GM12878 (cell line): ENCODE measurements at regions not wholly inside any gene's neighbourhood (a gene's known extent, or its start where the extent isn't known, plus 50 kb on each side); places are given as distances from the start of the nearest gene placed in this dataset.

Experiments
- ATAC-seq: fragments of 200-7000 bp; cut with Tn5 transposase; 3 replicates; pipeline ENCODE4 v1.9.1; 2020; ENCODE audit warnings: mild to moderate bottlenecking, moderate library complexity
- BruUV-seq: library from RNA; stranded (reverse); fragments of 400-500 nt; replicated peaks from 2 replicates; lab custom pipeline; 2021; lab: Mats Ljungman, UMichigan
- CTCF ChIA-PET: fragments of 300-600 bp; sonication (Branson Sonifier 250); formaldehyde crosslinking; extraction: SDS; loops from one replicate; lab custom pipeline; 2021; ENCODE audit warnings: inconsistent platforms; lab: Yijun Ruan, JAX
- POLR2A ChIA-PET: fragments of 350-600 bp; formaldehyde crosslinking; extraction: SDS; loops from one replicate; lab custom pipeline; 2021; ENCODE audit warnings: inconsistent platforms; lab: Charles Lee
- RAD21 ChIA-PET: fragments of 300-600 bp; sonication (Branson Sonifier 250); formaldehyde crosslinking; loops from one replicate; lab custom pipeline; 2023; ENCODE audit warnings: antibody characterized with exemption; ENCODE audit not compliant: unreplicated experiment; lab: Charles Lee
- SMC1A ChIA-PET: fragments of 300-600 bp; sonication (Branson Sonifier 250); formaldehyde crosslinking; loops from one replicate; lab custom pipeline; 2023; ENCODE audit not compliant: unreplicated experiment, uncharacterized antibody; lab: Charles Lee
- DNase-seq: peaks from one replicate; pipeline ENCODE4 v3.0.0-alpha.2; 2011; ENCODE audit warnings: low read depth, low spot score
- FAIRE-seq: peaks from 3 replicates; lab custom pipeline; 2011; peaks lifted over from hg19 to GRCh38; lab: Jason Lieb, UNC
- H2AFZ ChIP-seq: 2 replicates; pipeline ENCODE4 v1.6.0; 2011; ENCODE audit warnings: low read depth, low read length, control low read depth; ENCODE audit not compliant: control insufficient read depth
- H3K27ac ChIP-seq: 2 replicates; pipeline ENCODE4 v1.5.1; 2011; ENCODE audit warnings: control low read depth; ENCODE audit not compliant: control insufficient read depth, insufficient read depth
- H3K27me3 ChIP-seq, 2 experiments: replicated peaks in 1 of 2; 2 replicates each; pipeline versions ENCODE4 v1.6.0 to v1.6.1; 2011; ENCODE audit warnings: low read length in 1 of 2; ENCODE audit not compliant: control insufficient read depth in 2 of 2, insufficient read depth in 2 of 2
- H3K36me3 ChIP-seq, 2 experiments: 2 replicates each; pipeline ENCODE4 v1.5.1; 2011; ENCODE audit warnings: low read length in 1 of 2; ENCODE audit not compliant: control insufficient read depth in 2 of 2, insufficient read depth in 2 of 2
- H3K4me1 ChIP-seq: 2 replicates; pipeline ENCODE4 v1.6.1; 2011; ENCODE audit warnings: mild to moderate bottlenecking, low read length, moderate library complexity, mixed read lengths; ENCODE audit not compliant: control insufficient read depth, insufficient read depth
- H3K4me2 ChIP-seq: 2 replicates; pipeline ENCODE4 v1.6.0; 2011; ENCODE audit warnings: control low read depth; ENCODE audit not compliant: control insufficient read depth, insufficient read depth
- H3K4me3 ChIP-seq: fragments of 200-600 bp; sonication (generic); 2 replicates; pipeline ENCODE4 v1.5.1; 2016
- H3K79me2 ChIP-seq: 2 replicates; pipeline ENCODE4 v1.6.0; 2011; ENCODE audit warnings: low read length; ENCODE audit not compliant: control insufficient read depth, insufficient read depth
- H3K9ac ChIP-seq: 2 replicates; pipeline ENCODE4 v1.8.0; 2011; ENCODE audit warnings: low read length, control low read depth, mixed read lengths; ENCODE audit not compliant: control insufficient read depth, insufficient read depth
- H3K9me3 ChIP-seq: replicated peaks from 3 replicates; pipeline ENCODE4 v1.5.1; 2011; ENCODE audit warnings: mild to moderate bottlenecking, low read length; ENCODE audit not compliant: control insufficient read depth, insufficient read depth
- H4K20me1 ChIP-seq: 2 replicates; pipeline ENCODE4 v1.6.0; 2011; ENCODE audit not compliant: control insufficient read depth, insufficient read depth
- ELK1 ChIP-seq: IDR thresholded peaks from 2 replicates; pipeline ENCODE4 v1.6.1; 2012; ENCODE audit warnings: low read depth, low read length, improper control_type of control experiment
- FOXK2 ChIP-seq: fragments of 450-650 bp; IDR thresholded peaks from 2 replicates; pipeline ENCODE4 v1.6.1; 2017; ENCODE audit warnings: mild to moderate bottlenecking, moderate library complexity
- NR2F1 ChIP-seq: fragments of 450-650 bp; conservative IDR thresholded peaks from 2 replicates; pipeline ENCODE4 v1.6.1; 2017; ENCODE audit warnings: mild to moderate bottlenecking
- RELA ChIP-seq: fragments of 450-650 bp; IDR thresholded peaks from 2 replicates; pipeline ENCODE4 v1.8.0; 2014; ENCODE audit warnings: borderline replicate concordance; ENCODE audit not compliant: partially characterized antibody
- WRNIP1 ChIP-seq: IDR thresholded peaks from 2 replicates; pipeline ENCODE4 v1.6.1; 2011; ENCODE audit warnings: low read depth, low read length, improper control_type of control experiment, borderline replicate concordance
- YY1 ChIP-seq: IDR thresholded peaks from 2 replicates; pipeline ENCODE4 v1.6.1; 2011; ENCODE audit warnings: low read depth, mild to moderate bottlenecking, low read length
- ZBTB11 ChIP-seq: fragments of 450-650 bp; formaldehyde crosslinking; IDR thresholded peaks from 2 replicates; pipeline ENCODE4 v1.5.0; 2022; ENCODE audit warnings: mild to moderate bottlenecking, missing genetic modification characterization
- WGBS: methylation state at CpG from one replicate; pipeline ENCODE4 v1.1.6; 2016; ENCODE audit warnings: low lambda C conversion rate; ENCODE audit not compliant: insufficient replicate concordance, insufficient coverage; ENCODE audit errors: missing lambda C conversion rate; 5-methylcytosine and 5-hydroxymethylcytosine counted together
- in situ Hi-C: fragments of 300-500 bp; cut with MboI; formaldehyde crosslinking; loops from 9 replicates; pipeline ENCODE4 v1.14.3; 2018; ENCODE audit warnings: mixed read lengths
- intact Hi-C: fragments of 100-400 bp; cut with micrococcal nuclease; formaldehyde crosslinking; loops from one replicate; pipeline ENCODE4 v1.14.2; 2022; ENCODE audit not compliant: unreplicated experiment
- TF ChIP-seq, protein P1 (sequence below): fragments of 450-650 bp; formaldehyde crosslinking; IDR thresholded peaks from 2 replicates; pipeline ENCODE4 v1.4.0; 2022; ENCODE audit warnings: mild to moderate bottlenecking, moderate library complexity
- TF ChIP-seq, protein P2 (sequence below): fragments of 450-650 bp; IDR thresholded peaks from 2 replicates; pipeline ENCODE4 v1.6.1; 2017; ENCODE audit warnings: antibody characterized with exemption, mild to moderate bottlenecking, moderate library complexity
- TF ChIP-seq, protein P3 (sequence below): IDR thresholded peaks from 2 replicates; pipeline ENCODE4 v1.6.1; 2012; ENCODE audit warnings: low read length, inconsistent platforms
- TF ChIP-seq, protein P4 (sequence below): fragments of 450-650 bp; IDR thresholded peaks from 2 replicates; pipeline ENCODE4 v1.6.1; 2016; ENCODE audit warnings: mild to moderate bottlenecking

DNA sequence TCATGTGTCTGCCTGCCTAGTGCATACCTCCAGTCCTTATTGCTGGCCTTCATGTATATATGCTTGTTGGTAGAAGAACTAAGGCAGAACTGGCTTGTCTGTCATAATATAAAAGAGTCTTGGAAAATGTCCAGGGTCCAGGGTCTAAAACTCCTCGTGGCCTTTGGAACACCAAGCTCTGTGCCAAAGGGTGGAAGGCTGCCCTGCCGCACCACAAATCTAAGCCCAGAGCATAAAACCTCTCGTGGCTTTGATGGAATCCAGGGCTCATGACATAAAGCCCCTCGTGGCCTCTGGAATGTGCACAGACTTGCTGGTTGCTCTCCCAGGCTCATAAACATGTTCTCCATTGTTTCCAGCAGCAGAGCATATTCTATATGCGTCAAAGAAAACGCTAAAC lies 107.9 kb downstream of the BBS10 start:
- in situ Hi-C loops: no loop called here
- BruUV-seq: no TSS peak
- CTCF ChIA-PET: no interaction called here
- TF ChIP-seq YY1: no peak
- TF ChIP-seq NR2F1: no peak
- TF ChIP-seq, protein P1, sequence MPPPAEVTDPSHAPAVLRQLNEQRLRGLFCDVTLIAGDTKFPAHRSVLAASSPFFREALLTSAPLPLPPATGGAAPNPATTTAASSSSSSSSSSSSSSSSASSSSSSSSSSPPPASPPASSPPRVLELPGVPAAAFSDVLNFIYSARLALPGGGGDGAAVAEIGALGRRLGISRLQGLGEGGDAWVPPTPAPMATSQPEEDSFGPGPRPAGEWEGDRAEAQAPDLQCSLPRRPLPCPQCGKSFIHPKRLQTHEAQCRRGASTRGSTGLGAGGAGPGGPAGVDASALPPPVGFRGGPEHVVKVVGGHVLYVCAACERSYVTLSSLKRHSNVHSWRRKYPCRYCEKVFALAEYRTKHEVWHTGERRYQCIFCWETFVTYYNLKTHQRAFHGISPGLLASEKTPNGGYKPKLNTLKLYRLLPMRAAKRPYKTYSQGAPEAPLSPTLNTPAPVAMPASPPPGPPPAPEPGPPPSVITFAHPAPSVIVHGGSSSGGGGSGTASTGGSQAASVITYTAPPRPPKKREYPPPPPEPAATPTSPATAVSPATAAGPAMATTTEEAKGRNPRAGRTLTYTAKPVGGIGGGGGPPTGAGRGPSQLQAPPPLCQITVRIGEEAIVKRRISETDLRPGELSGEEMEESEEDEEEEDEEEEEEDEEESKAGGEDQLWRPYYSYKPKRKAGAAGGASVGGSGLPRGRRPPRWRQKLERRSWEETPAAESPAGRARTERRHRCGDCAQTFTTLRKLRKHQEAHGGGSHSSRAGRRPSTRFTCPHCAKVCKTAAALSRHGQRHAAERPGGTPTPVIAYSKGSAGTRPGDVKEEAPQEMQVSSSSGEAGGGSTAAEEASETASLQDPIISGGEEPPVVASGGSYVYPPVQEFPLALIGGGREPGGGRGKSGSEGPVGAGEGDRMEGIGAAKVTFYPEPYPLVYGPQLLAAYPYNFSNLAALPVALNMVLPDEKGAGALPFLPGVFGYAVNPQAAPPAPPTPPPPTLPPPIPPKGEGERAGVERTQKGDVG: no peak
- TF ChIP-seq FOXK2: no peak
- TF ChIP-seq ZBTB11 (CRISPR knock-in tag): no peak
- TF ChIP-seq, protein P2, sequence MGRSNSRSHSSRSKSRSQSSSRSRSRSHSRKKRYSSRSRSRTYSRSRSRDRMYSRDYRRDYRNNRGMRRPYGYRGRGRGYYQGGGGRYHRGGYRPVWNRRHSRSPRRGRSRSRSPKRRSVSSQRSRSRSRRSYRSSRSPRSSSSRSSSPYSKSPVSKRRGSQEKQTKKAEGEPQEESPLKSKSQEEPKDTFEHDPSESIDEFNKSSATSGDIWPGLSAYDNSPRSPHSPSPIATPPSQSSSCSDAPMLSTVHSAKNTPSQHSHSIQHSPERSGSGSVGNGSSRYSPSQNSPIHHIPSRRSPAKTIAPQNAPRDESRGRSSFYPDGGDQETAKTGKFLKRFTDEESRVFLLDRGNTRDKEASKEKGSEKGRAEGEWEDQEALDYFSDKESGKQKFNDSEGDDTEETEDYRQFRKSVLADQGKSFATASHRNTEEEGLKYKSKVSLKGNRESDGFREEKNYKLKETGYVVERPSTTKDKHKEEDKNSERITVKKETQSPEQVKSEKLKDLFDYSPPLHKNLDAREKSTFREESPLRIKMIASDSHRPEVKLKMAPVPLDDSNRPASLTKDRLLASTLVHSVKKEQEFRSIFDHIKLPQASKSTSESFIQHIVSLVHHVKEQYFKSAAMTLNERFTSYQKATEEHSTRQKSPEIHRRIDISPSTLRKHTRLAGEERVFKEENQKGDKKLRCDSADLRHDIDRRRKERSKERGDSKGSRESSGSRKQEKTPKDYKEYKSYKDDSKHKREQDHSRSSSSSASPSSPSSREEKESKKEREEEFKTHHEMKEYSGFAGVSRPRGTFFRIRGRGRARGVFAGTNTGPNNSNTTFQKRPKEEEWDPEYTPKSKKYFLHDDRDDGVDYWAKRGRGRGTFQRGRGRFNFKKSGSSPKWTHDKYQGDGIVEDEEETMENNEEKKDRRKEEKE: no peak
- TF ChIP-seq, protein P3, sequence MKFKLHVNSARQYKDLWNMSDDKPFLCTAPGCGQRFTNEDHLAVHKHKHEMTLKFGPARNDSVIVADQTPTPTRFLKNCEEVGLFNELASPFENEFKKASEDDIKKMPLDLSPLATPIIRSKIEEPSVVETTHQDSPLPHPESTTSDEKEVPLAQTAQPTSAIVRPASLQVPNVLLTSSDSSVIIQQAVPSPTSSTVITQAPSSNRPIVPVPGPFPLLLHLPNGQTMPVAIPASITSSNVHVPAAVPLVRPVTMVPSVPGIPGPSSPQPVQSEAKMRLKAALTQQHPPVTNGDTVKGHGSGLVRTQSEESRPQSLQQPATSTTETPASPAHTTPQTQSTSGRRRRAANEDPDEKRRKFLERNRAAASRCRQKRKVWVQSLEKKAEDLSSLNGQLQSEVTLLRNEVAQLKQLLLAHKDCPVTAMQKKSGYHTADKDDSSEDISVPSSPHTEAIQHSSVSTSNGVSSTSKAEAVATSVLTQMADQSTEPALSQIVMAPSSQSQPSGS: no peak
- TF ChIP-seq WRNIP1: no peak
- no peak for TF ChIP-seq RELA
- no peak for TF ChIP-seq ELK1
- TF ChIP-seq, protein P4, sequence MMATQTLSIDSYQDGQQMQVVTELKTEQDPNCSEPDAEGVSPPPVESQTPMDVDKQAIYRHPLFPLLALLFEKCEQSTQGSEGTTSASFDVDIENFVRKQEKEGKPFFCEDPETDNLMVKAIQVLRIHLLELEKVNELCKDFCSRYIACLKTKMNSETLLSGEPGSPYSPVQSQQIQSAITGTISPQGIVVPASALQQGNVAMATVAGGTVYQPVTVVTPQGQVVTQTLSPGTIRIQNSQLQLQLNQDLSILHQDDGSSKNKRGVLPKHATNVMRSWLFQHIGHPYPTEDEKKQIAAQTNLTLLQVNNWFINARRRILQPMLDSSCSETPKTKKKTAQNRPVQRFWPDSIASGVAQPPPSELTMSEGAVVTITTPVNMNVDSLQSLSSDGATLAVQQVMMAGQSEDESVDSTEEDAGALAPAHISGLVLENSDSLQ: no peak

More for the DNA sequence above, 107.9 kb downstream of the BBS10 start:
- intact Hi-C loops: no loop called here
- Histone ChIP-seq H3K9ac (no peak overlapping the region), H3K4me2 (no peak overlapping the region), H3K27me3 (no peaks in the 10 kb centered on the region), H3K4me1 (no peaks in the 10 kb centered on the region), H3K27ac (no peak overlapping the region), H3K4me3 (no peak overlapping the region), H3K9me3 (no peaks in the 10 kb centered on the region), H3K79me2 (no peaks in the 10 kb centered on the region), H4K20me1 (no peaks in the 10 kb centered on the region), H2AFZ (no peak overlapping the region), H3K36me3 (no peaks in the 10 kb centered on the region)
- ATAC-seq (no peak), FAIRE-seq (no peak), DNase-seq (no peak)
- RAD21 ChIA-PET: interaction anchor here (1.2 kb wide), 1 partner anchor 216 kb away, joined by 3 read pairs; no protein-coding TSS in a partner anchor
- 49% methylated on average over 6 of the region's 6 CpGs for WGBS
- POLR2A ChIA-PET: no interaction called here
- SMC1A ChIA-PET: no interaction called here
